SH-SY5Y (cell line): ENCODE measurements at regions not wholly inside any gene's neighbourhood (a gene's known extent, or its start where the extent isn't known, plus 50 kb on each side); places are given as distances from the start of the nearest gene placed in this dataset.

Experiments used
- GATA2 ChIP-seq: IDR thresholded peaks from 2 replicates; pipeline ENCODE4 v1.6.1; 2011; ENCODE audit warnings: mild to moderate bottlenecking, low read depth, low read length
- GATA3 ChIP-seq: IDR thresholded peaks from 2 replicates; pipeline ENCODE4 v1.6.1; 2011; ENCODE audit warnings: low read depth, mild to moderate bottlenecking, low read length, moderate library complexity

- TF ChIP-seq GATA3, result no peak
- TF ChIP-seq GATA2, result no peak
Measured at GRCh38 chr13:80889829-80890228, 548.9 kb upstream of the SPRY2 start.
